Parathyroid adenoma (tissue), 2 donors: ENCODE measurements at regions not wholly inside any gene's neighbourhood (a gene's known extent, or its start where the extent isn't known, plus 50 kb on each side); places are given as distances from the start of the nearest gene placed in this dataset.
"Not testable (repeated sequence)": the region's sequence is repeated elsewhere in the genome, so short reads cannot be mapped to it uniquely, and the experiment has no call there.

Experiments
- H2AFZ ChIP-seq: fragments of 300-600 bp; sonication (generic); one replicate; pipeline ENCODE4 v1.7.0; 2017; ENCODE audit warnings: antibody characterized with exemption, mild to moderate bottlenecking
- H3K27ac ChIP-seq: fragments of 300-600 bp; sonication (generic); one replicate; pipeline ENCODE4 v1.7.0; 2017
- H3K27me3 ChIP-seq: fragments of 300-600 bp; sonication (generic); one replicate; pipeline ENCODE4 v1.7.0; 2017; ENCODE audit warnings: low read length; ENCODE audit not compliant: control insufficient read depth, insufficient read depth
- H3K36me3 ChIP-seq: fragments of 300-600 bp; sonication (generic); one replicate; pipeline ENCODE4 v1.7.0; 2017; ENCODE audit warnings: low read length; ENCODE audit not compliant: control insufficient read depth, insufficient read depth
- H3K4me1 ChIP-seq: fragments of 300-600 bp; sonication (generic); one replicate; pipeline ENCODE4 v1.7.0; 2017; ENCODE audit warnings: control low read depth
- H3K4me2 ChIP-seq: fragments of 300-600 bp; sonication (generic); one replicate; pipeline ENCODE4 v1.7.0; 2017; ENCODE audit warnings: low read length
- H3K4me3 ChIP-seq: fragments of 300-600 bp; sonication (generic); one replicate; pipeline ENCODE4 v1.7.0; 2017; ENCODE audit warnings: low read depth, low read length
- H3K79me2 ChIP-seq: fragments of 300-600 bp; sonication (generic); one replicate; pipeline ENCODE4 v1.7.0; 2017; ENCODE audit warnings: control low read depth
- H3K9ac ChIP-seq: fragments of 300-600 bp; sonication (generic); one replicate; pipeline ENCODE4 v1.7.0; 2017; ENCODE audit warnings: mild to moderate bottlenecking
- H3K9me3 ChIP-seq: fragments of 300-600 bp; sonication (generic); one replicate; pipeline ENCODE4 v1.7.0; 2017; ENCODE audit warnings: low read length; ENCODE audit not compliant: control insufficient read depth
- CTCF ChIP-seq: fragments of 300-600 bp; sonication (generic); IDR thresholded peaks from one replicate; pipeline ENCODE4 v1.7.0; 2017; ENCODE audit warnings: antibody characterized with exemption, mild to moderate bottlenecking
- donor health status: primary hyperparathyroidism.

GRCh38 chr4:54446581-54446980 lies 211.2 kb upstream of the KIT start:
- Histone ChIP-seq H3K4me1 (no peaks in the 10 kb centered on the region), H3K79me2 (no peaks in the 10 kb centered on the region), H3K9ac (no peak overlapping the region), H3K4me2 (no peak overlapping the region), H3K9me3 (no peaks in the 10 kb centered on the region), H3K4me3 (no peak overlapping the region), H3K27me3 (no peaks in the 10 kb centered on the region), H3K36me3 (no peaks in the 10 kb centered on the region), H3K27ac (no peak overlapping the region), H2AFZ (no peak overlapping the region)
- TF ChIP-seq CTCF, result no peak

- Histone ChIP-seq H3K27ac (no peak overlapping the region), H2AFZ (no peak overlapping the region), H3K9me3 (no peaks in the 10 kb centered on the region), H3K9ac (no peak overlapping the region), H3K36me3 (no peaks in the 10 kb centered on the region), H3K4me3 (no peak overlapping the region), H3K79me2 (no peaks in the 10 kb centered on the region), H3K4me1 (no peaks in the 10 kb centered on the region), H3K27me3 (no peaks in the 10 kb centered on the region), H3K4me2 (no peak overlapping the region)
- TF ChIP-seq CTCF, result no peak
These were observed 210.5 kb upstream of the KIT start for GRCh38 chr4:54447304-54447703.

- Histone ChIP-seq H3K79me2 (no peaks in the 10 kb centered on the region), H3K27ac (no peak overlapping the region), H3K27me3 (no peaks in the 10 kb centered on the region), H3K9me3 (no peaks in the 10 kb centered on the region), H3K4me1 (no peaks in the 10 kb centered on the region), H2AFZ (no peak overlapping the region), H3K36me3 (no peaks in the 10 kb centered on the region), H3K9ac (no peak overlapping the region), H3K4me3 (no peak overlapping the region), H3K4me2 (no peak overlapping the region)
- TF ChIP-seq CTCF, result no peak
These were observed 207.8 kb upstream of the KIT start for GRCh38 chr4:54449999-54450398.

- not testable (repeated sequence) for H3K9ac ChIP-seq, H3K4me3 ChIP-seq, H3K4me2 ChIP-seq, H3K27me3 ChIP-seq, H3K79me2 ChIP-seq, H3K27ac ChIP-seq, H3K36me3 ChIP-seq, H3K9me3 ChIP-seq, H3K4me1 ChIP-seq, H2AFZ ChIP-seq
These were observed 190.8 kb upstream of the KIT start for GRCh38 chr4:54466960-54467359.

- no peak for TF ChIP-seq CTCF
- Histone ChIP-seq H3K27me3 (no peaks in the 10 kb centered on the region), H3K9ac (no peak overlapping the region), H3K9me3 (no peaks in the 10 kb centered on the region), H3K36me3 (no peaks in the 10 kb centered on the region), H3K4me1 (no peaks in the 10 kb centered on the region), H3K4me3 (no peak overlapping the region), H3K79me2 (no peaks in the 10 kb centered on the region), H3K27ac (no peak overlapping the region), H2AFZ (no peak overlapping the region), H3K4me2 (no peak overlapping the region)
These were observed 184.6 kb upstream of the KIT start for GRCh38 chr4:54473077-54473545.
